NT2/D1 (cell line): ENCODE measurements at regions not wholly inside any gene's neighbourhood (a gene's known extent, or its start where the extent isn't known, plus 50 kb on each side); places are given as distances from the start of the nearest gene placed in this dataset.

Source experiments
- SUZ12 ChIP-seq: IDR thresholded peaks from 2 replicates; pipeline ENCODE4 v1.6.1; 2011; ENCODE audit not compliant: insufficient read length, insufficient read depth; ENCODE audit errors: extremely low read depth
- YY1 ChIP-seq: IDR thresholded peaks from 2 replicates; pipeline ENCODE4 v1.6.1; 2011; ENCODE audit not compliant: insufficient read length, insufficient read depth
- ZNF274 ChIP-seq: IDR thresholded peaks from 2 replicates; pipeline ENCODE4 v1.6.1; 2011; ENCODE audit warnings: mild to moderate bottlenecking, low read depth, low read length

GRCh38 chr3:40658305-40658704 is 133.5 kb downstream of the ZNF621 start:
- TF ChIP-seq YY1 (no peak), SUZ12 (no peak), ZNF274 (no peak)
